ENCODE measurements at regions not wholly inside any gene's neighbourhood (a gene's known extent, or its start where the extent isn't known, plus 50 kb on each side); places are given as distances from the start of the nearest gene placed in this dataset.

- TF ChIP-seq, protein P1, sequence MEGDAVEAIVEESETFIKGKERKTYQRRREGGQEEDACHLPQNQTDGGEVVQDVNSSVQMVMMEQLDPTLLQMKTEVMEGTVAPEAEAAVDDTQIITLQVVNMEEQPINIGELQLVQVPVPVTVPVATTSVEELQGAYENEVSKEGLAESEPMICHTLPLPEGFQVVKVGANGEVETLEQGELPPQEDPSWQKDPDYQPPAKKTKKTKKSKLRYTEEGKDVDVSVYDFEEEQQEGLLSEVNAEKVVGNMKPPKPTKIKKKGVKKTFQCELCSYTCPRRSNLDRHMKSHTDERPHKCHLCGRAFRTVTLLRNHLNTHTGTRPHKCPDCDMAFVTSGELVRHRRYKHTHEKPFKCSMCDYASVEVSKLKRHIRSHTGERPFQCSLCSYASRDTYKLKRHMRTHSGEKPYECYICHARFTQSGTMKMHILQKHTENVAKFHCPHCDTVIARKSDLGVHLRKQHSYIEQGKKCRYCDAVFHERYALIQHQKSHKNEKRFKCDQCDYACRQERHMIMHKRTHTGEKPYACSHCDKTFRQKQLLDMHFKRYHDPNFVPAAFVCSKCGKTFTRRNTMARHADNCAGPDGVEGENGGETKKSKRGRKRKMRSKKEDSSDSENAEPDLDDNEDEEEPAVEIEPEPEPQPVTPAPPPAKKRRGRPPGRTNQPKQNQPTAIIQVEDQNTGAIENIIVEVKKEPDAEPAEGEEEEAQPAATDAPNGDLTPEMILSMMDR (IDR thresholded peaks at IDR 0.05), result no peak
- TF ChIP-seq POLR2AphosphoS5 (IDR thresholded peaks at IDR 0.05), result no peak
Observed at GRCh38 chr1:163610486-163610885, 288.7 kb downstream of the NUF2 start.
